Heart left ventricle (tissue), 13 donors: ENCODE measurements at regions not wholly inside any gene's neighbourhood (a gene's known extent, or its start where the extent isn't known, plus 50 kb on each side); places are given as distances from the start of the nearest gene placed in this dataset.

ENCODE experiments used
- POLR2A ChIP-seq, 2 donors: fragments of 450-650 bp; IDR thresholded peaks; one replicate each; pipeline ENCODE4 v1.6.1; 2017; ENCODE audit warnings: antibody characterized with exemption in 2 of 2, mild to moderate bottlenecking in 2 of 2, moderate library complexity in 2 of 2
- TF ChIP-seq, protein P1 (sequence below), 12 donors: fragments of 200-600 bp; sonication (generic) in 4 of 12; IDR thresholded peaks; one replicate each; pipeline versions ENCODE4 v1.5.0 to v1.8.0; 2018 to 2022; ENCODE audit warnings: antibody characterized with exemption in 12 of 12, mild to moderate bottlenecking in 5 of 12
- donor health status: ischemic (EF 13 %, LVEDD 7.1; RV severe dilation, severe dysfunction).
- donor health status: DM: no; HTN: yes; CAD: no.
- donor health status: DM: no; HTN: no; CAD: no.
- donor health status: ischemic (EF 25% LVEDD 6.9; RV normal size, moderate dysfunction).
- donor health status: ischemic (EF 25% LVEDD 5.7; RV mildly dilated, moderate dysfunction).
- donor health status: ischemic (EF 35%, LVEDD 5.7; RV mildly dilated, moderate dysfunction).
- donor health status: nonischemic (EF 11% LVEDD 7.7; RV severe dilation, severe dysfunction).
- donor health status: DM: yes; HTN: yes; CAD: no.
- donor health status: PGD.
- donor health status: ischemic (EF 29% LVEDD 5.4; RV normal size, mild dysfunction).
- donor health status: nonischemic (EF 23%, LVEDD 6.1; RV moderate dilation, normal function).

DNA sequence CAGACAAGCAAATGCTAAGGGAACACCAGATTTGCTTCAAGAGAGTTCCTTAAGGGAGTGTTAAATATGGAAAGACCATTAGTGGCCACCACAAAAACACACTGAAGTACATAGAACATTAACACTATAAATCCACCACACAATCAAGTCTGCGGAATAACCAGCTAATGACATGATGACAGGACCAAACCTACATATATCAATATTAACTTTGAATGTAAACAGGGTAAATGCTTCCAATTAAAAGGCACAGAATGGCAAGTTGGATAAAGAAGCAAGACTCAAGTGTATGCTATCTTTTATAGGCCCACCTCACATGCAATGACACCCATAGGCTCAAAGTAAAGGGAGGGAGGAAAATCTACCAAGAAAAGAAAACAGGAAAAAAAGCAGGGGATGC lies 291.3 kb downstream of the COG6 start:
- TF ChIP-seq, protein P1, sequence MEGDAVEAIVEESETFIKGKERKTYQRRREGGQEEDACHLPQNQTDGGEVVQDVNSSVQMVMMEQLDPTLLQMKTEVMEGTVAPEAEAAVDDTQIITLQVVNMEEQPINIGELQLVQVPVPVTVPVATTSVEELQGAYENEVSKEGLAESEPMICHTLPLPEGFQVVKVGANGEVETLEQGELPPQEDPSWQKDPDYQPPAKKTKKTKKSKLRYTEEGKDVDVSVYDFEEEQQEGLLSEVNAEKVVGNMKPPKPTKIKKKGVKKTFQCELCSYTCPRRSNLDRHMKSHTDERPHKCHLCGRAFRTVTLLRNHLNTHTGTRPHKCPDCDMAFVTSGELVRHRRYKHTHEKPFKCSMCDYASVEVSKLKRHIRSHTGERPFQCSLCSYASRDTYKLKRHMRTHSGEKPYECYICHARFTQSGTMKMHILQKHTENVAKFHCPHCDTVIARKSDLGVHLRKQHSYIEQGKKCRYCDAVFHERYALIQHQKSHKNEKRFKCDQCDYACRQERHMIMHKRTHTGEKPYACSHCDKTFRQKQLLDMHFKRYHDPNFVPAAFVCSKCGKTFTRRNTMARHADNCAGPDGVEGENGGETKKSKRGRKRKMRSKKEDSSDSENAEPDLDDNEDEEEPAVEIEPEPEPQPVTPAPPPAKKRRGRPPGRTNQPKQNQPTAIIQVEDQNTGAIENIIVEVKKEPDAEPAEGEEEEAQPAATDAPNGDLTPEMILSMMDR (IDR thresholded peaks at IDR 0.05): no peak
- no peak for TF ChIP-seq POLR2A (IDR thresholded peaks at IDR 0.05)
